GM23248 (cell line): ENCODE measurements at regions not wholly inside any gene's neighbourhood (a gene's known extent, or its start where the extent isn't known, plus 50 kb on each side); places are given as distances from the start of the nearest gene placed in this dataset.

Experiments used
- DNase-seq: peaks from one replicate; pipeline ENCODE4 v3.0.0-alpha.2; 2015
- H2AFZ ChIP-seq: fragments of 200-600 bp; sonication (generic); 2 replicates; pipeline ENCODE4 v1.6.1; 2016; ENCODE audit warnings: antibody characterized with exemption
- H3F3A ChIP-seq: fragments of 200-600 bp; sonication (generic); 2 replicates; pipeline ENCODE4 v1.6.1; 2016; ENCODE audit warnings: mild to moderate bottlenecking, antibody characterized with exemption, mixed run types; ENCODE audit not compliant: insufficient read depth
- H3K27ac ChIP-seq: fragments of 200-600 bp; sonication (generic); 2 replicates; pipeline ENCODE4 v1.5.1; 2016; ENCODE audit warnings: mild to moderate bottlenecking
- H3K27me3 ChIP-seq: fragments of 200-600 bp; sonication (generic); replicated peaks from 2 replicates; pipeline ENCODE4 v1.6.1; 2016; ENCODE audit warnings: mild to moderate bottlenecking; ENCODE audit not compliant: insufficient read depth
- H3K36me3 ChIP-seq: fragments of 200-600 bp; sonication (generic); 2 replicates; pipeline ENCODE4 v1.6.1; 2016; ENCODE audit warnings: low read depth, mild to moderate bottlenecking
- H3K4me1 ChIP-seq: fragments of 200-600 bp; sonication (generic); 2 replicates; pipeline ENCODE4 v1.6.1; 2016; ENCODE audit warnings: mild to moderate bottlenecking; ENCODE audit not compliant: insufficient read depth
- H3K4me2 ChIP-seq: fragments of 200-600 bp; sonication (generic); one replicate; pipeline ENCODE4 v1.6.1; 2016; ENCODE audit warnings: mild to moderate bottlenecking; ENCODE audit not compliant: unreplicated experiment
- H3K4me3 ChIP-seq: fragments of 200-600 bp; sonication (generic); 2 replicates; pipeline ENCODE4 v1.5.1; 2016; ENCODE audit warnings: mild to moderate bottlenecking
- H3K79me2 ChIP-seq: fragments of 200-600 bp; sonication (generic); 2 replicates; pipeline ENCODE4 v1.6.1; 2016; ENCODE audit warnings: mild to moderate bottlenecking; ENCODE audit not compliant: insufficient read depth
- H3K9ac ChIP-seq: fragments of 200-600 bp; sonication (generic); 2 replicates; pipeline ENCODE4 v1.6.1; 2016; ENCODE audit warnings: mild to moderate bottlenecking
- H3K9me2 ChIP-seq: fragments of 200-600 bp; sonication (generic); 2 replicates; pipeline ENCODE4 v1.6.1; 2016; ENCODE audit warnings: mixed run types, mild to moderate bottlenecking, moderate library complexity; ENCODE audit not compliant: insufficient read depth
- H3K9me3 ChIP-seq: fragments of 200-600 bp; sonication (generic); one replicate; pipeline ENCODE4 v1.6.1; 2017; ENCODE audit warnings: low read depth
- H4K20me1 ChIP-seq: fragments of 200-600 bp; sonication (generic); 2 replicates; pipeline ENCODE4 v1.6.0; 2016; ENCODE audit not compliant: insufficient read depth
- EZH2 ChIP-seq: fragments of 200-600 bp; sonication (generic); IDR thresholded peaks from 2 replicates; pipeline ENCODE4 v1.6.1; 2018; ENCODE audit warnings: antibody characterized with exemption, mild to moderate bottlenecking; ENCODE audit not compliant: insufficient read depth, poor library complexity, severe bottlenecking
- EZH2phosphoT487 ChIP-seq: fragments of 200-600 bp; sonication (generic); IDR thresholded peaks from 2 replicates; pipeline ENCODE4 v1.6.1; 2018; ENCODE audit warnings: antibody characterized with exemption, moderate library complexity, mild to moderate bottlenecking, low read depth; ENCODE audit not compliant: insufficient read depth
- WGBS, 2 experiments: methylation state at CpG; one replicate each; pipeline ENCODE4 v1.1.6; 2015 to 2017; ENCODE audit warnings: low lambda C conversion rate in 2 of 2, low coverage in 1 of 2; ENCODE audit errors: missing lambda C conversion rate in 2 of 2; 5-methylcytosine and 5-hydroxymethylcytosine counted together
- in situ Hi-C: fragments of 300-500 bp; cut with MboI; formaldehyde crosslinking; loops from 2 replicates; pipeline ENCODE4 v1.15.0; 2020

GRCh38 chr6:2542101-2542857 lies 208.4 kb downstream of the MYLK4 start:
- H2AFZ ChIP-seq, result no peak overlapping the region
- no peak overlapping the region for H3K4me2 ChIP-seq
- no peak overlapping the region for H3K4me3 ChIP-seq
- H3K4me1 ChIP-seq, result no peaks in the 10 kb centered on the region
- H3K9me2 ChIP-seq, result no peaks in the 10 kb centered on the region
- in situ Hi-C loops, result no loop called here
- no peaks in the 10 kb centered on the region for H3K36me3 ChIP-seq
- TF ChIP-seq EZH2phosphoT487 (no peak), EZH2 (no peak)
- H3K27ac ChIP-seq, result no peak overlapping the region
- H3K27me3 ChIP-seq, result peaks cover 61% of the 10 kb centered on the region
- WGBS, 2 experiments, result 38 to 40% methylated on average over 8 of the region's 8 CpGs
- H3F3A ChIP-seq, result no peaks in the 10 kb centered on the region
- DNase-seq, result no peak
- no peaks in the 10 kb centered on the region for H3K9me3 ChIP-seq
- H4K20me1 ChIP-seq, result no peaks in the 10 kb centered on the region
- no peaks in the 10 kb centered on the region for H3K79me2 ChIP-seq
- H3K9ac ChIP-seq, result no peak overlapping the region

- peaks cover 29% of the 10 kb centered on the region; the same call in 1 of the 2 replicates for H3K27me3 ChIP-seq
- in situ Hi-C loops, result no loop called here
- H3K4me2 ChIP-seq, result no peak overlapping the region
- no peaks in the 10 kb centered on the region for H3K79me2 ChIP-seq
- DNase-seq, result no peak
- H3K36me3 ChIP-seq, result no peaks in the 10 kb centered on the region
- TF ChIP-seq EZH2phosphoT487, result no peak
- TF ChIP-seq EZH2, result no peak
- H4K20me1 ChIP-seq, result no peaks in the 10 kb centered on the region
- no peak overlapping the region for H2AFZ ChIP-seq
- H3K9me2 ChIP-seq, result no peaks in the 10 kb centered on the region
- H3K9me3 ChIP-seq, result no peaks in the 10 kb centered on the region
- 42 to 50% methylated on average over 6 of the region's 6 CpGs for WGBS, 2 experiments
- H3K27ac ChIP-seq, result no peak overlapping the region
- H3K4me1 ChIP-seq, result peaks cover 10% of the 10 kb centered on the region
- H3K9ac ChIP-seq, result no peak overlapping the region
- no peak overlapping the region for H3K4me3 ChIP-seq
- H3F3A ChIP-seq, result peaks cover 14% of the 10 kb centered on the region
Observed at GRCh38 chr6:2536451-2536850, 214.3 kb downstream of the MYLK4 start.

- H3K9me3 ChIP-seq, result no peaks in the 10 kb centered on the region
- DNase-seq, result no peak
- TF ChIP-seq EZH2 (no peak), EZH2phosphoT487 (no peak)
- peaks cover 17% of the 10 kb centered on the region for H3F3A ChIP-seq
- H3K4me2 ChIP-seq, result no peak overlapping the region
- no peak overlapping the region for H3K27ac ChIP-seq
- no peak overlapping the region for H3K9ac ChIP-seq
- in situ Hi-C loops, result no loop called here
- no peak overlapping the region for H2AFZ ChIP-seq
- H3K79me2 ChIP-seq, result no peaks in the 10 kb centered on the region
- H3K4me1 ChIP-seq, result peaks cover 12% of the 10 kb centered on the region
- no peaks in the 10 kb centered on the region for H4K20me1 ChIP-seq
- H3K36me3 ChIP-seq, result no peaks in the 10 kb centered on the region
- WGBS, 2 experiments, result 36 to 38% methylated on average over 8 of the region's 8 CpGs
- no peaks in the 10 kb centered on the region for H3K9me2 ChIP-seq
- H3K4me3 ChIP-seq, result no peak overlapping the region
- peaks cover 26% of the 10 kb centered on the region; the same call in 1 of the 2 replicates for H3K27me3 ChIP-seq
Observed at GRCh38 chr6:2535506-2535905, 215.2 kb downstream of the MYLK4 start.

GRCh38 chr6:2534406-2535042 lies 216.2 kb downstream of the MYLK4 start:
- Histone ChIP-seq H3F3A (peaks cover 17% of the 10 kb centered on the region), H3K9ac (no peak overlapping the region), H3K9me3 (no peaks in the 10 kb centered on the region), H3K36me3 (no peaks in the 10 kb centered on the region), H3K27me3 (peaks cover 32% of the 10 kb centered on the region), H4K20me1 (no peaks in the 10 kb centered on the region), H3K4me2 (no peak overlapping the region), H3K27ac (no peak overlapping the region), H3K79me2 (no peaks in the 10 kb centered on the region), H3K4me3 (no peak overlapping the region), H3K4me1 (peaks cover 12% of the 10 kb centered on the region), H2AFZ (no peak overlapping the region), H3K9me2 (no peaks in the 10 kb centered on the region)
- in situ Hi-C loops, result no loop called here
- 30% methylated on average over 5 of the region's 5 CpGs for WGBS, 2 experiments
- no peak for TF ChIP-seq EZH2phosphoT487
- TF ChIP-seq EZH2, result no peak
- DNase-seq, result no peak
